OCI-LY7 (cell line): ENCODE measurements at regions not wholly inside any gene's neighbourhood (a gene's known extent, or its start where the extent isn't known, plus 50 kb on each side); places are given as distances from the start of the nearest gene placed in this dataset.

Source experiments
- BruUV-seq: library from RNA; stranded (reverse); fragments of 400-500 nt; replicated peaks from 2 replicates; lab custom pipeline; 2021; lab: Mats Ljungman, UMichigan
- CTCF ChIA-PET: fragments of 300-600 bp; sonication (Branson Sonifier 250); formaldehyde crosslinking; loops from one replicate; lab custom pipeline; 2022; ENCODE audit warnings: antibody characterized with exemption; ENCODE audit not compliant: unreplicated experiment; lab: Charles Lee
- POLR2A ChIA-PET: fragments of 300-600 bp; sonication (Branson Sonifier 250); formaldehyde crosslinking; loops from one replicate; lab custom pipeline; 2022; ENCODE audit warnings: antibody characterized with exemption; lab: Charles Lee
- DNase-seq: peaks from one replicate; pipeline ENCODE4 v3.0.0-alpha.2; 2015; ENCODE audit warnings: low spot score
- H2AFZ ChIP-seq: fragments of 200-600 bp; sonication (generic), shearing (Covaris generic); 2 replicates; pipeline ENCODE4 v1.6.1; 2014; ENCODE audit warnings: mild to moderate bottlenecking, antibody characterized with exemption, low read length, moderate library complexity
- H3K27ac ChIP-seq: fragments of 200-600 bp; sonication (generic); 2 replicates; pipeline ENCODE4 v1.5.1; 2014; ENCODE audit warnings: mixed run types, low read depth, mild to moderate bottlenecking, moderate library complexity, low read length, inconsistent platforms; ENCODE audit not compliant: poor library complexity, severe bottlenecking
- H3K36me3 ChIP-seq: fragments of 200-600 bp; sonication (generic); 2 replicates; pipeline ENCODE4 v1.6.1; 2014; ENCODE audit warnings: mild to moderate bottlenecking, antibody characterized with exemption, low read length, moderate library complexity, mixed read lengths; ENCODE audit not compliant: insufficient read depth
- H3K4me1 ChIP-seq: fragments of 200-600 bp; sonication (generic); 2 replicates; pipeline ENCODE4 v1.5.1; 2014; ENCODE audit warnings: mild to moderate bottlenecking, low read length; ENCODE audit not compliant: insufficient read depth, poor library complexity, severe bottlenecking
- H3K4me2 ChIP-seq: fragments of 200-600 bp; sonication (generic); 2 replicates; pipeline ENCODE4 v1.6.1; 2014; ENCODE audit warnings: mild to moderate bottlenecking, low read length
- H3K4me3 ChIP-seq: fragments of 200-600 bp; sonication (generic); 2 replicates; pipeline ENCODE4 v1.5.1; 2014; ENCODE audit warnings: mild to moderate bottlenecking, low read depth, low read length; ENCODE audit not compliant: poor library complexity, severe bottlenecking
- H3K79me2 ChIP-seq: fragments of 200-600 bp; sonication (generic); 2 replicates; pipeline ENCODE4 v1.6.1; 2016; ENCODE audit warnings: low read depth, mild to moderate bottlenecking, low read length, moderate library complexity, mixed read lengths; ENCODE audit not compliant: insufficient read depth
- H3K9me2 ChIP-seq: fragments of 200-600 bp; sonication (generic); 2 replicates; pipeline ENCODE4 v1.6.1; 2016; ENCODE audit warnings: mild to moderate bottlenecking, low read length, mixed read lengths; ENCODE audit not compliant: insufficient read depth
- H3K9me3 ChIP-seq: fragments of 200-600 bp; sonication (generic); 2 replicates; pipeline ENCODE4 v1.6.1; 2014; ENCODE audit warnings: mild to moderate bottlenecking, mixed run types, low read length, mixed read lengths
- H4K20me1 ChIP-seq: fragments of 200-600 bp; sonication (generic); 2 replicates; pipeline ENCODE4 v1.6.1; 2014; ENCODE audit warnings: mild to moderate bottlenecking, antibody characterized with exemption, low read length, moderate library complexity, mixed read lengths; ENCODE audit not compliant: insufficient read depth
- CTCF ChIP-seq: fragments of 200-600 bp; sonication (generic); conservative IDR thresholded peaks from 2 replicates; pipeline ENCODE4 v1.5.1; 2014; ENCODE audit warnings: mild to moderate bottlenecking, antibody characterized with exemption, low read length, moderate library complexity, mixed read lengths
- EZH2phosphoT487 ChIP-seq: fragments of 200-600 bp; sonication (generic); IDR thresholded peaks from 2 replicates; pipeline ENCODE4 v1.6.1; 2018; ENCODE audit warnings: low read depth, borderline replicate concordance, mild to moderate bottlenecking, mixed run types, antibody characterized with exemption, low read length, moderate library complexity, mixed read lengths
- intact Hi-C: fragments of 100-400 bp; cut with micrococcal nuclease; formaldehyde crosslinking; loops from one replicate; pipeline ENCODE4 v1.10.0; 2022; ENCODE audit not compliant: unreplicated experiment

GRCh38 chr10:36048236-36048635, 406.1 kb upstream of the FZD8 start:
- intact Hi-C loops: no loop called here
- ChIA-PET CTCF (no interaction called here), POLR2A (no interaction called here)
- Histone ChIP-seq H3K36me3 (no peaks in the 10 kb centered on the region), H3K4me2 (no peak overlapping the region), H3K79me2 (no peaks in the 10 kb centered on the region), H3K9me3 (no peaks in the 10 kb centered on the region), H2AFZ (no peak overlapping the region), H3K4me1 (no peaks in the 10 kb centered on the region), H4K20me1 (no peaks in the 10 kb centered on the region), H3K4me3 (no peak overlapping the region), H3K27ac (no peak overlapping the region), H3K9me2 (no peaks in the 10 kb centered on the region)
- no peak for TF ChIP-seq CTCF
- TF ChIP-seq EZH2phosphoT487: no peak
- DNase-seq: no peak
- no TSS peak for BruUV-seq

- no peak for DNase-seq
- TF ChIP-seq CTCF (no peak), EZH2phosphoT487 (no peak)
- intact Hi-C loops: no loop called here
- Histone ChIP-seq H3K4me1 (no peaks in the 10 kb centered on the region), H3K4me3 (no peak overlapping the region), H3K79me2 (no peaks in the 10 kb centered on the region), H3K27ac (no peak overlapping the region), H3K9me2 (no peaks in the 10 kb centered on the region), H3K9me3 (no peaks in the 10 kb centered on the region), H3K36me3 (no peaks in the 10 kb centered on the region), H3K4me2 (no peak overlapping the region), H2AFZ (no peak overlapping the region), H4K20me1 (no peaks in the 10 kb centered on the region)
- no TSS peak for BruUV-seq
- ChIA-PET POLR2A (interaction anchor here (0.9 kb wide), 2 partner anchors 9 to 21 kb away, joined by 3 read pairs; no protein-coding TSS in a partner anchor), CTCF (no interaction called here)
These were observed 400.0 kb upstream of the FZD8 start for GRCh38 chr10:36042135-36042534.

- Histone ChIP-seq H3K36me3 (no peaks in the 10 kb centered on the region), H3K9me2 (no peaks in the 10 kb centered on the region), H2AFZ (no peak overlapping the region), H3K4me2 (no peak overlapping the region), H3K4me3 (no peak overlapping the region), H3K27ac (no peak overlapping the region), H4K20me1 (no peaks in the 10 kb centered on the region), H3K79me2 (no peaks in the 10 kb centered on the region), H3K4me1 (no peaks in the 10 kb centered on the region), H3K9me3 (no peaks in the 10 kb centered on the region)
- POLR2A ChIA-PET: no interaction called here
- CTCF ChIA-PET: no interaction called here
- TF ChIP-seq EZH2phosphoT487 (no peak), CTCF (no peak)
- no peak for DNase-seq
- no TSS peak for BruUV-seq
- intact Hi-C loops: no loop called here
These were observed 396.3 kb upstream of the FZD8 start for GRCh38 chr10:36038316-36038955.
